WTC11 (cell line): ENCODE measurements at regions not wholly inside any gene's neighbourhood (a gene's known extent, or its start where the extent isn't known, plus 50 kb on each side); places are given as distances from the start of the nearest gene placed in this dataset.

Experiments
- ATAC-seq: fragments of 200-7000 bp; cut with Tn5 transposase; 2 replicates; pipeline ENCODE4 v1.10.0; 2021; ENCODE audit warnings: mild to moderate bottlenecking, moderate library complexity
- CTCF ChIA-PET: fragments of 300-600 bp; sonication (Branson Sonifier 250); formaldehyde crosslinking; loops from one replicate; lab custom pipeline; 2021; ENCODE audit warnings: antibody characterized with exemption; lab: Charles Lee
- POLR2A ChIA-PET: fragments of 350-600 bp; sonication (Branson Sonifier 250); formaldehyde crosslinking; loops from one replicate; lab custom pipeline; 2021; ENCODE audit warnings: antibody characterized with exemption; lab: Charles Lee
- DNase-seq: peaks from one replicate; pipeline ENCODE4 v3.0.0; 2021; ENCODE audit warnings: low spot score
- H3K27ac Mint-ChIP-seq: 2 replicates; pipeline ENCODE4 v1.8.0; 2021; ENCODE audit warnings: mixed read lengths
- H3K27me3 Mint-ChIP-seq: 2 replicates; pipeline ENCODE4 v1.8.0; 2021; ENCODE audit warnings: low read depth, mild to moderate bottlenecking, moderate library complexity, mixed read lengths
- H3K36me3 Mint-ChIP-seq: 2 replicates; pipeline ENCODE4 v1.8.0; 2021; ENCODE audit warnings: mixed read lengths
- H3K4me1 Mint-ChIP-seq: 2 replicates; pipeline ENCODE4 v1.8.0; 2022; ENCODE audit warnings: mixed read lengths
- H3K4me3 Mint-ChIP-seq: 2 replicates; pipeline ENCODE4 v1.8.0; 2021; ENCODE audit warnings: mild to moderate bottlenecking, moderate library complexity, mixed read lengths
- H3K9me3 Mint-ChIP-seq: 2 replicates; pipeline ENCODE4 v1.8.0; 2021; ENCODE audit warnings: mixed read lengths
- ARID4B ChIP-seq: sonication (generic); formaldehyde crosslinking; IDR thresholded peaks from 2 replicates; pipeline ENCODE4 v1.8.0; 2023; ENCODE audit warnings: missing genetic modification reagents, mild to moderate bottlenecking, borderline replicate concordance
- ATF1 ChIP-seq: sonication (generic); formaldehyde crosslinking; IDR thresholded peaks from 2 replicates; pipeline ENCODE4 v1.8.1; 2023; ENCODE audit warnings: mild to moderate bottlenecking, moderate library complexity, missing genetic modification reagents
- E2F4 ChIP-seq: sonication (generic); formaldehyde crosslinking; IDR thresholded peaks from 2 replicates; pipeline ENCODE4 v1.8.1; 2022; ENCODE audit warnings: low read depth, mild to moderate bottlenecking, moderate library complexity, missing genetic modification reagents, borderline replicate concordance
- ESRRA ChIP-seq: sonication (generic); formaldehyde crosslinking; IDR thresholded peaks from 2 replicates; pipeline ENCODE4 v1.8.1; 2022; ENCODE audit warnings: mild to moderate bottlenecking, missing genetic modification reagents, borderline replicate concordance
- HMGA2 ChIP-seq: fragments of 250-450 bp; sonication (Bioruptor Pico); IDR thresholded peaks from 2 replicates; pipeline ENCODE4 v1.4.0; 2021; ENCODE audit warnings: mild to moderate bottlenecking, moderate library complexity
- KAT7 ChIP-seq: sonication (generic); formaldehyde crosslinking; IDR thresholded peaks from 2 replicates; pipeline ENCODE4 v1.8.1; 2023; ENCODE audit warnings: missing genetic modification reagents, mild to moderate bottlenecking, borderline replicate concordance
- NFATC4 ChIP-seq: fragments of 250-450 bp; sonication (Bioruptor Pico); IDR thresholded peaks from 2 replicates; pipeline ENCODE4 v1.9.0; 2021; ENCODE audit warnings: mild to moderate bottlenecking
- NFE2L1 ChIP-seq: sonication (generic); formaldehyde crosslinking; IDR thresholded peaks from 2 replicates; pipeline ENCODE4 v1.8.1; 2023; ENCODE audit warnings: missing genetic modification reagents
- NFYB ChIP-seq: sonication (generic); formaldehyde crosslinking; conservative IDR thresholded peaks from 2 replicates; pipeline ENCODE4 v1.8.0; 2022; ENCODE audit warnings: low read depth, missing genetic modification reagents
- NR1H2 ChIP-seq: sonication (generic); formaldehyde crosslinking; IDR thresholded peaks from 2 replicates; pipeline ENCODE4 v1.9.0; 2021; ENCODE audit warnings: mild to moderate bottlenecking, moderate library complexity, missing genetic modification reagents
- PRRX2 ChIP-seq: fragments of 250-450 bp; sonication (Bioruptor Pico); IDR thresholded peaks from 2 replicates; pipeline ENCODE4 v1.8.0; 2021; ENCODE audit warnings: mild to moderate bottlenecking
- RORB ChIP-seq: fragments of 250-450 bp; sonication (Bioruptor Pico); IDR thresholded peaks from 2 replicates; pipeline ENCODE4 v1.9.0; 2021; ENCODE audit warnings: mild to moderate bottlenecking
- SMAD3 ChIP-seq: sonication (generic); formaldehyde crosslinking; IDR thresholded peaks from 2 replicates; pipeline ENCODE4 v1.8.0; 2022; ENCODE audit warnings: missing genetic modification reagents, mild to moderate bottlenecking, borderline replicate concordance
- SMAD4 ChIP-seq: sonication (generic); formaldehyde crosslinking; IDR thresholded peaks from 2 replicates; pipeline ENCODE4 v1.8.0; 2022; ENCODE audit warnings: mild to moderate bottlenecking, missing genetic modification reagents
- SP1 ChIP-seq: sonication (generic); formaldehyde crosslinking; conservative IDR thresholded peaks from 2 replicates; pipeline ENCODE4 v1.8.1; 2022; ENCODE audit warnings: missing genetic modification reagents
- TEAD1 ChIP-seq: sonication (generic); formaldehyde crosslinking; IDR thresholded peaks from 2 replicates; pipeline ENCODE4 v1.8.0; 2022; ENCODE audit warnings: mild to moderate bottlenecking, missing genetic modification reagents
- USF2 ChIP-seq: sonication (generic); formaldehyde crosslinking; IDR thresholded peaks from 2 replicates; pipeline ENCODE4 v1.8.1; 2023; ENCODE audit warnings: mild to moderate bottlenecking, missing genetic modification reagents, moderate library complexity
- ZBTB21 ChIP-seq: sonication (generic); formaldehyde crosslinking; IDR thresholded peaks from 2 replicates; pipeline ENCODE4 v1.8.1; 2023; ENCODE audit warnings: mild to moderate bottlenecking, missing genetic modification reagents, borderline replicate concordance
- ZNF317 ChIP-seq: sonication (generic); formaldehyde crosslinking; IDR thresholded peaks from 2 replicates; pipeline ENCODE4 v1.8.1; 2023; ENCODE audit warnings: low read depth, mild to moderate bottlenecking, moderate library complexity, missing genetic modification reagents, borderline replicate concordance
- TF ChIP-seq, protein P1 (sequence below): sonication (generic); formaldehyde crosslinking; IDR thresholded peaks from 2 replicates; pipeline ENCODE4 v1.8.0; 2023; ENCODE audit warnings: mild to moderate bottlenecking, missing genetic modification reagents
- TF ChIP-seq, protein P2 (sequence below): sonication (generic); formaldehyde crosslinking; IDR thresholded peaks from 2 replicates; pipeline ENCODE4 v1.8.1; 2022; ENCODE audit warnings: mild to moderate bottlenecking, missing genetic modification reagents, moderate library complexity, borderline replicate concordance

DNA sequence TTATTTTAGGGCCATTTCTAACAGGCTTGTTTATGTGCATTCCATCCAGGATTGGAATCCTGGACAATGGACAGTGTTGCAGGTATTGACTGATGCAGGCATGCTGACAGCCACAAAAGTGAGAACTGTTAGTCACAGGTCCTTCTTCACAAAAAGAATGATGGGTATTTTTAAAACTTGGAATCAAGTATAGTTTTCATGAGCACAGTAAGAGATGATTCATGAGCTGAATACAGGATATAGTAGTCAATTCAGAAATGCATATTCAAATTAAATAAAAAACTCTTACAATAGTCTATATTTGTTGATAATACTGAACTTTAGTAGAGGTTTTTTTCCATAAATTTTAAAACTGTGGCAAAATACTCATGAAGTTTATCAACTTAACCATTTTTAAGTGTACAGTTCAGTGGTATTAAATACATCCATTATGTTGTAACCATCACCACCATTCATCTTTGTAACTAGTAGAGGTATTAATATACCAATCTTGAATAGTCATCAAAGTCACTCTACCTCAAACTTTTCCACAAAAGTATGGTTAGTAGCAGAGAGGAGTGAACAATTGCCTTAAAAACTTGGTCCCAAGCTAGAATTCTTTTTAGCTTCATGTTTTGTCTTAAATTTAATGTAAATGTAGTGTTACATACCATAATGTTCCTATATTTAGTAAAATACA is 79.5 kb downstream of the KCNRG start:
- no peak for TF ChIP-seq KAT7 (CRISPR knock-in tag)
- no peak for TF ChIP-seq TEAD1 (CRISPR knock-in tag)
- TF ChIP-seq NFATC4 (CRISPR knock-in tag), result no peak
- TF ChIP-seq ARID4B, result no peak
- TF ChIP-seq NR1H2 (CRISPR knock-in tag), result no peak
- no peak for TF ChIP-seq E2F4 (CRISPR knock-in tag)
- TF ChIP-seq SP1, result no peak
- TF ChIP-seq ATF1, result no peak
- TF ChIP-seq, protein P1, sequence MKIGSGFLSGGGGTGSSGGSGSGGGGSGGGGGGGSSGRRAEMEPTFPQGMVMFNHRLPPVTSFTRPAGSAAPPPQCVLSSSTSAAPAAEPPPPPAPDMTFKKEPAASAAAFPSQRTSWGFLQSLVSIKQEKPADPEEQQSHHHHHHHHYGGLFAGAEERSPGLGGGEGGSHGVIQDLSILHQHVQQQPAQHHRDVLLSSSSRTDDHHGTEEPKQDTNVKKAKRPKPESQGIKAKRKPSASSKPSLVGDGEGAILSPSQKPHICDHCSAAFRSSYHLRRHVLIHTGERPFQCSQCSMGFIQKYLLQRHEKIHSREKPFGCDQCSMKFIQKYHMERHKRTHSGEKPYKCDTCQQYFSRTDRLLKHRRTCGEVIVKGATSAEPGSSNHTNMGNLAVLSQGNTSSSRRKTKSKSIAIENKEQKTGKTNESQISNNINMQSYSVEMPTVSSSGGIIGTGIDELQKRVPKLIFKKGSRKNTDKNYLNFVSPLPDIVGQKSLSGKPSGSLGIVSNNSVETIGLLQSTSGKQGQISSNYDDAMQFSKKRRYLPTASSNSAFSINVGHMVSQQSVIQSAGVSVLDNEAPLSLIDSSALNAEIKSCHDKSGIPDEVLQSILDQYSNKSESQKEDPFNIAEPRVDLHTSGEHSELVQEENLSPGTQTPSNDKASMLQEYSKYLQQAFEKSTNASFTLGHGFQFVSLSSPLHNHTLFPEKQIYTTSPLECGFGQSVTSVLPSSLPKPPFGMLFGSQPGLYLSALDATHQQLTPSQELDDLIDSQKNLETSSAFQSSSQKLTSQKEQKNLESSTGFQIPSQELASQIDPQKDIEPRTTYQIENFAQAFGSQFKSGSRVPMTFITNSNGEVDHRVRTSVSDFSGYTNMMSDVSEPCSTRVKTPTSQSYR (CRISPR knock-in tag), result no peak
- no peak for TF ChIP-seq PRRX2
- TF ChIP-seq USF2 (CRISPR knock-in tag), result no peak
- TF ChIP-seq NFYB (CRISPR knock-in tag), result no peak
- TF ChIP-seq ESRRA (CRISPR knock-in tag), result no peak
- TF ChIP-seq RORB (CRISPR knock-in tag), result no peak
- no peak for TF ChIP-seq SMAD3 (CRISPR knock-in tag)
- TF ChIP-seq ZBTB21, result no peak
- TF ChIP-seq HMGA2 (CRISPR knock-in tag), result no peak
- TF ChIP-seq NFE2L1, result no peak
- no peak for TF ChIP-seq SMAD4 (CRISPR knock-in tag)
- Mint-ChIP-seq H3K4me3 (no peak overlapping the region), H3K4me1 (no peaks in the 10 kb centered on the region), H3K27me3 (no peaks in the 10 kb centered on the region), H3K36me3 (peaks cover 13% of the 10 kb centered on the region), H3K9me3 (peaks cover 19% of the 10 kb centered on the region), H3K27ac (no peak overlapping the region)
- no peak for DNase-seq
- ATAC-seq, result no peak
- ChIA-PET POLR2A (no interaction called here), CTCF (no interaction called here)

GRCh38 chr13:50098693-50099092 is 83.4 kb downstream of the KCNRG start:
- H3K27me3 Mint-ChIP-seq, result no peaks in the 10 kb centered on the region
- ChIA-PET POLR2A (no interaction called here), CTCF (no interaction called here)
- H3K9me3 Mint-ChIP-seq, result peaks cover 19% of the 10 kb centered on the region
- no peak overlapping the region for H3K4me3 Mint-ChIP-seq
- no peaks in the 10 kb centered on the region for H3K4me1 Mint-ChIP-seq
- peak; percentile 85 for TF ChIP-seq ZNF317 (CRISPR knock-in tag)
- TF ChIP-seq, protein P2, sequence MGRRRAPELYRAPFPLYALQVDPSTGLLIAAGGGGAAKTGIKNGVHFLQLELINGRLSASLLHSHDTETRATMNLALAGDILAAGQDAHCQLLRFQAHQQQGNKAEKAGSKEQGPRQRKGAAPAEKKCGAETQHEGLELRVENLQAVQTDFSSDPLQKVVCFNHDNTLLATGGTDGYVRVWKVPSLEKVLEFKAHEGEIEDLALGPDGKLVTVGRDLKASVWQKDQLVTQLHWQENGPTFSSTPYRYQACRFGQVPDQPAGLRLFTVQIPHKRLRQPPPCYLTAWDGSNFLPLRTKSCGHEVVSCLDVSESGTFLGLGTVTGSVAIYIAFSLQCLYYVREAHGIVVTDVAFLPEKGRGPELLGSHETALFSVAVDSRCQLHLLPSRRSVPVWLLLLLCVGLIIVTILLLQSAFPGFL (CRISPR knock-in tag), result no peak
- no peak for ATAC-seq
- H3K36me3 Mint-ChIP-seq, result peaks cover 13% of the 10 kb centered on the region
- no peak overlapping the region for H3K27ac Mint-ChIP-seq
- no peak for DNase-seq
